HepG2 (cell line): ENCODE measurements at regions not wholly inside any gene's neighbourhood (a gene's known extent, or its start where the extent isn't known, plus 50 kb on each side); places are given as distances from the start of the nearest gene placed in this dataset.

Experiments
- ATAC-seq: fragments of 200-7000 bp; cut with Tn5 transposase; 3 replicates; pipeline ENCODE4 v1.9.1; 2020; ENCODE audit warnings: mild to moderate bottlenecking, moderate library complexity
- BruUV-seq: library from RNA; stranded (reverse); fragments of 400-500 nt; replicated peaks from 2 replicates; lab custom pipeline; 2021; lab: Mats Ljungman, UMichigan
- CTCF ChIA-PET: fragments of 300-600 bp; formaldehyde crosslinking; extraction: SDS; loops from one replicate; lab custom pipeline; 2021; ENCODE audit warnings: low total read pairs, inconsistent platforms, low intra/inter-chr PET ratio; lab: Yijun Ruan, JAX
- POLR2A ChIA-PET: fragments of 350-600 bp; sonication (Branson Sonifier 250); formaldehyde crosslinking; loops from one replicate; lab custom pipeline; 2020; ENCODE audit warnings: antibody characterized with exemption, inconsistent platforms; lab: Yijun Ruan, JAX
- DNase-seq: peaks from one replicate; pipeline ENCODE4 v3.0.0-alpha.2; 2015; ENCODE audit warnings: low spot score
- FAIRE-seq: peaks from 3 replicates; lab custom pipeline; 2011; peaks lifted over from hg19 to GRCh38; lab: Jason Lieb, UNC
- H2AFZ ChIP-seq: one replicate; pipeline ENCODE4 v1.6.1; 2011; ENCODE audit warnings: low read length, inconsistent platforms
- H3K27ac ChIP-seq: fragments of 300-600 bp; 3 replicates; pipeline ENCODE4 v1.8.0; 2011; ENCODE audit warnings: mixed run types, mild to moderate bottlenecking, mixed read lengths, low read length, inconsistent platforms; ENCODE audit not compliant: insufficient read depth; ENCODE audit errors: extremely low read length
- H3K27me3 ChIP-seq, 2 experiments: fragments of 200-600 bp in 1 of 2; 2 replicates in 1 of 2; 3 replicates in 1 of 2; pipeline versions ENCODE4 v1.6.0 to v1.8.0; 2011; ENCODE audit warnings: low read length in 2 of 2, mild to moderate bottlenecking in 2 of 2, moderate library complexity in 2 of 2, inconsistent platforms in 1 of 2; ENCODE audit not compliant: insufficient read depth in 2 of 2, control insufficient read depth in 1 of 2
- H3K36me3 ChIP-seq, 2 experiments: fragments of 200-600 bp in 1 of 2; replicated peaks in 1 of 2; 2 replicates in 1 of 2; 3 replicates in 1 of 2; pipeline versions ENCODE4 v1.5.1 to v1.8.0; 2011; ENCODE audit warnings: low read length in 2 of 2, inconsistent platforms in 1 of 2; ENCODE audit not compliant: insufficient read depth in 2 of 2, control insufficient read depth in 1 of 2
- H3K4me1 ChIP-seq: 2 replicates; pipeline ENCODE4 v1.5.1; 2012; ENCODE audit warnings: low read length, inconsistent platforms; ENCODE audit not compliant: insufficient read depth
- H3K4me2 ChIP-seq: 2 replicates; pipeline ENCODE4 v1.6.0; 2011; ENCODE audit warnings: low read depth, low read length, inconsistent platforms
- H3K4me3 ChIP-seq, 3 experiments: fragments of 200-600 bp in 1 of 3; sonication (generic), shearing (Covaris generic) in 1 of 3; replicated peaks in 1 of 3; 2 replicates each; pipeline ENCODE4 v1.5.1; 2011 to 2016; ENCODE audit warnings: low read length in 3 of 3, inconsistent platforms in 2 of 3, low read depth in 2 of 3, mild to moderate bottlenecking in 2 of 3, control low read depth in 1 of 3, mixed read lengths in 1 of 3; ENCODE audit not compliant: insufficient read depth in 1 of 3
- H3K79me2 ChIP-seq: one replicate; pipeline ENCODE4 v1.6.1; 2011; ENCODE audit warnings: low read length, inconsistent platforms; ENCODE audit not compliant: insufficient read depth
- H3K9ac ChIP-seq: 2 replicates; pipeline ENCODE4 v1.6.0; 2011; ENCODE audit warnings: mild to moderate bottlenecking, low read depth, low read length, inconsistent platforms; ENCODE audit not compliant: insufficient read depth
- H3K9me3 ChIP-seq: 2 replicates; pipeline ENCODE4 v1.5.1; 2012; ENCODE audit warnings: mild to moderate bottlenecking, low read length
- H4K20me1 ChIP-seq: 2 replicates; pipeline ENCODE4 v1.6.0; 2011; ENCODE audit warnings: inconsistent platforms, mild to moderate bottlenecking, low read length, moderate library complexity; ENCODE audit not compliant: insufficient read depth
- CBX2 ChIP-seq, 2 experiments: fragments of 200-600 bp in 1 of 2; sonication (generic); formaldehyde crosslinking in 1 of 2; IDR thresholded peaks; 2 replicates each; pipeline versions ENCODE4 v1.7.0 to v1.8.1; 2018 to 2022; ENCODE audit warnings: low read depth in 2 of 2, low read length in 1 of 2, mild to moderate bottlenecking in 1 of 2, missing genetic modification reagents in 1 of 2
- E2F5 ChIP-seq: sonication (generic); formaldehyde crosslinking; conservative IDR thresholded peaks from 2 replicates; pipeline ENCODE4 v1.4.0; 2020; ENCODE audit warnings: missing genetic modification reagents
- HNF4G ChIP-seq, 2 experiments: sonication (generic) in 1 of 2; formaldehyde crosslinking in 1 of 2; IDR thresholded peaks; 2 replicates each; pipeline versions ENCODE4 v1.4.0 to v1.6.1; 2011 to 2020; ENCODE audit warnings: borderline replicate concordance in 2 of 2, low read depth in 2 of 2, mild to moderate bottlenecking in 2 of 2, low read length in 1 of 2, missing genetic modification reagents in 1 of 2, moderate library complexity in 1 of 2
- MAFG ChIP-seq: sonication (generic); formaldehyde crosslinking; IDR thresholded peaks from 2 replicates; pipeline ENCODE4 v1.5.1; 2020; ENCODE audit warnings: mild to moderate bottlenecking, missing genetic modification reagents
- MIXL1 ChIP-seq: IDR thresholded peaks from 2 replicates; pipeline ENCODE4 v1.6.1; 2016
- MXD3 ChIP-seq: IDR thresholded peaks from 2 replicates; pipeline ENCODE4 v1.6.1; 2016; ENCODE audit warnings: mild to moderate bottlenecking, missing biosample characterization, missing genetic modification reagents
- SP2 ChIP-seq: sonication (generic); formaldehyde crosslinking; IDR thresholded peaks from 2 replicates; pipeline ENCODE4 v1.5.1; 2020; ENCODE audit warnings: mild to moderate bottlenecking, missing genetic modification reagents
- ZFP82 ChIP-seq: sonication (generic); formaldehyde crosslinking; IDR thresholded peaks from 2 replicates; pipeline ENCODE4 v1.5.1; 2020; ENCODE audit warnings: mild to moderate bottlenecking, missing genetic modification reagents, borderline replicate concordance
- ZNF512 ChIP-seq: sonication (generic); formaldehyde crosslinking; IDR thresholded peaks from 2 replicates; pipeline ENCODE4 v1.4.0; 2020; ENCODE audit warnings: mild to moderate bottlenecking, missing genetic modification reagents
- ZNF678 ChIP-seq: sonication (generic); formaldehyde crosslinking; IDR thresholded peaks from 2 replicates; pipeline ENCODE4 v1.4.0; 2020; ENCODE audit warnings: mild to moderate bottlenecking, missing genetic modification reagents
- ZNF703 ChIP-seq: sonication (generic); formaldehyde crosslinking; IDR thresholded peaks from 2 replicates; pipeline ENCODE4 v1.5.1; 2020; ENCODE audit warnings: missing genetic modification reagents, mild to moderate bottlenecking, moderate library complexity, borderline replicate concordance
- ZSCAN22 ChIP-seq: sonication (generic); formaldehyde crosslinking; IDR thresholded peaks from 2 replicates; pipeline ENCODE4 v1.4.0; 2020; ENCODE audit warnings: mild to moderate bottlenecking, missing genetic modification reagents
- WGBS: methylation state at CpG from one replicate; pipeline ENCODE4 v1.1.6; 2017; ENCODE audit warnings: low lambda C conversion rate; 5-methylcytosine and 5-hydroxymethylcytosine counted together
- in situ Hi-C: cut with HindIII; loops from 2 replicates; pipeline ENCODE4 v1.10.0; 2017; ENCODE audit warnings: low pct_unique_long_range_greater_than_20kb; ENCODE audit not compliant: extremely low pct_ligation_motif_present
- intact Hi-C: fragments of 100-400 bp; cut with micrococcal nuclease; formaldehyde crosslinking; loops from one replicate; pipeline ENCODE4 v1.10.0; 2022; ENCODE audit not compliant: unreplicated experiment

- no peak for TF ChIP-seq HNF4G (IDR thresholded peaks at IDR 0.05; ENCODE audit: borderline replicate concordance, low read depth, low read length)
- TF ChIP-seq HNF4G (CRISPR knock-in tag; IDR thresholded peaks at IDR 0.05; ENCODE audit: borderline replicate concordance, low read depth): no peak
- TF ChIP-seq ZSCAN22 (CRISPR knock-in tag): no peak
- no peak for TF ChIP-seq ZNF678 (CRISPR knock-in tag)
- TF ChIP-seq MXD3 (CRISPR knock-in tag): no peak
- no peak for TF ChIP-seq MIXL1 (CRISPR knock-in tag)
- no peak for TF ChIP-seq ZNF703 (CRISPR knock-in tag)
- no peak for TF ChIP-seq ZNF512
- TF ChIP-seq E2F5 (CRISPR knock-in tag): no peak
- no peak for TF ChIP-seq ZFP82 (CRISPR knock-in tag)
- TF ChIP-seq MAFG (CRISPR knock-in tag): no peak
- TF ChIP-seq, all 625 proteins: peak for 0
These were observed 100.0 kb upstream of the SOX1 start (continued) for GRCh38 chr13:111966933-111967332.

- 6% methylated on average over 8 of the region's 8 CpGs for WGBS
- peaks cover 7 to 53% of the 10 kb centered on the region in 2 experiments; a peak in 4 of 5 replicates for H3K27me3 ChIP-seq
- FAIRE-seq (no peak), ATAC-seq (no peak), DNase-seq (no peak)
- TF ChIP-seq SP2 (CRISPR knock-in tag): no peak
- TF ChIP-seq CBX2 (IDR thresholded peaks at IDR 0.05; ENCODE audit: low read depth, low read length): peak; percentile 78; the same call in 1 of the 2 replicates
- no peak for TF ChIP-seq CBX2 (CRISPR knock-in tag; IDR thresholded peaks at IDR 0.05; ENCODE audit: low read depth)
- no peak overlapping the region for H3K9ac ChIP-seq
- H3K36me3 ChIP-seq: no peaks in the 10 kb centered on the region
- no peaks in the 10 kb centered on the region for H3K9me3 ChIP-seq
- ChIA-PET POLR2A (no interaction called here), CTCF (no interaction called here)
- in situ Hi-C loops (no loop called here), intact Hi-C loops (no loop called here)
- no peak overlapping the region for H3K4me2 ChIP-seq
- H2AFZ ChIP-seq: no peak overlapping the region
- H3K79me2 ChIP-seq: no peaks in the 10 kb centered on the region
- H3K27ac ChIP-seq: no peak overlapping the region
- BruUV-seq: no TSS peak
- no peak overlapping the region for H3K4me3 ChIP-seq
- no peaks in the 10 kb centered on the region for H3K4me1 ChIP-seq
- H4K20me1 ChIP-seq: no peaks in the 10 kb centered on the region
These were observed 99.3 kb upstream of the SOX1 start for GRCh38 chr13:111967572-111968201.
